Chondrocyte (in vitro differentiated cells): ENCODE measurements at regions not wholly inside any gene's neighbourhood (a gene's known extent, or its start where the extent isn't known, plus 50 kb on each side); places are given as distances from the start of the nearest gene placed in this dataset.

Experiments
- DNase-seq: peaks from one replicate; pipeline ENCODE4 v3.0.0; 2021; ENCODE audit warnings: mixed read lengths, low spot score
- H3K27ac Mint-ChIP-seq: one replicate; pipeline ENCODE4 v1.8.0; 2021; ENCODE audit warnings: mild to moderate bottlenecking, moderate library complexity, mixed read lengths; ENCODE audit not compliant: unreplicated experiment
- H3K27me3 Mint-ChIP-seq: 2 replicates; pipeline ENCODE4 v1.8.0; 2021; ENCODE audit warnings: low read depth, mixed read lengths
- H3K36me3 Mint-ChIP-seq: 2 replicates; pipeline ENCODE4 v1.8.0; 2021; ENCODE audit warnings: low read depth, mixed read lengths
- H3K4me1 Mint-ChIP-seq: 2 replicates; pipeline ENCODE4 v1.8.0; 2021; ENCODE audit warnings: low read depth, mild to moderate bottlenecking, mixed read lengths
- H3K4me3 Mint-ChIP-seq: one replicate; pipeline ENCODE4 v1.8.0; 2021; ENCODE audit warnings: mild to moderate bottlenecking, moderate library complexity, mixed read lengths; ENCODE audit not compliant: unreplicated experiment
- H3K9me3 Mint-ChIP-seq: 2 replicates; pipeline ENCODE4 v1.8.0; 2021; ENCODE audit warnings: low read depth, mixed read lengths
- TF ChIP-seq, protein P1 (sequence below): fragments of 200-600 bp; sonication (generic); IDR thresholded peaks from 2 replicates; pipeline ENCODE4 v1.5.0; 2021; ENCODE audit warnings: antibody characterized with exemption, mild to moderate bottlenecking, moderate library complexity

DNA sequence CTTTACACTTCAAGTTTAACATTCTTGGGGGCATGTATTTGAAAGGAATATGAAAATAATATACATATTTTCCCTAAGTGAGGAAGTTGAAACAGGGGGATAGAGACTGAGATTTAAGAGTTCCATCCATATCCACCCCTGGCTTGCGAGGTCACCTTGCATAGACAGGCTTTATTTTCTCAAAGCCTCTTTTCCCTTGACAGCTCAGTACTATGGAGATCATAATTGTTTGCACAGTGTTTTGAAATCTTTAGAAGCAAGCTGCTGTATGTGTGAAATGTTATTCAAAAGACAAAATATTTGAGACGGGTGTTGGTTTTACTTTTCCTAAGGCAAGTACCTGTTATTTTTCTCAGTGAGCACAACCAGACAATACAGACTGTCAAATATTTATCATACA, 163.1 kb downstream of the LRRC70 start:
- H3K4me3 Mint-ChIP-seq = no peak overlapping the region
- peaks cover 10% of the 10 kb centered on the region for H3K27me3 Mint-ChIP-seq
- no peaks in the 10 kb centered on the region for H3K9me3 Mint-ChIP-seq
- no peaks in the 10 kb centered on the region for H3K36me3 Mint-ChIP-seq
- H3K4me1 Mint-ChIP-seq = no peaks in the 10 kb centered on the region
- H3K27ac Mint-ChIP-seq = no peak overlapping the region
- TF ChIP-seq, protein P1, sequence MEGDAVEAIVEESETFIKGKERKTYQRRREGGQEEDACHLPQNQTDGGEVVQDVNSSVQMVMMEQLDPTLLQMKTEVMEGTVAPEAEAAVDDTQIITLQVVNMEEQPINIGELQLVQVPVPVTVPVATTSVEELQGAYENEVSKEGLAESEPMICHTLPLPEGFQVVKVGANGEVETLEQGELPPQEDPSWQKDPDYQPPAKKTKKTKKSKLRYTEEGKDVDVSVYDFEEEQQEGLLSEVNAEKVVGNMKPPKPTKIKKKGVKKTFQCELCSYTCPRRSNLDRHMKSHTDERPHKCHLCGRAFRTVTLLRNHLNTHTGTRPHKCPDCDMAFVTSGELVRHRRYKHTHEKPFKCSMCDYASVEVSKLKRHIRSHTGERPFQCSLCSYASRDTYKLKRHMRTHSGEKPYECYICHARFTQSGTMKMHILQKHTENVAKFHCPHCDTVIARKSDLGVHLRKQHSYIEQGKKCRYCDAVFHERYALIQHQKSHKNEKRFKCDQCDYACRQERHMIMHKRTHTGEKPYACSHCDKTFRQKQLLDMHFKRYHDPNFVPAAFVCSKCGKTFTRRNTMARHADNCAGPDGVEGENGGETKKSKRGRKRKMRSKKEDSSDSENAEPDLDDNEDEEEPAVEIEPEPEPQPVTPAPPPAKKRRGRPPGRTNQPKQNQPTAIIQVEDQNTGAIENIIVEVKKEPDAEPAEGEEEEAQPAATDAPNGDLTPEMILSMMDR = no peak
- DNase-seq = no peak

DNA sequence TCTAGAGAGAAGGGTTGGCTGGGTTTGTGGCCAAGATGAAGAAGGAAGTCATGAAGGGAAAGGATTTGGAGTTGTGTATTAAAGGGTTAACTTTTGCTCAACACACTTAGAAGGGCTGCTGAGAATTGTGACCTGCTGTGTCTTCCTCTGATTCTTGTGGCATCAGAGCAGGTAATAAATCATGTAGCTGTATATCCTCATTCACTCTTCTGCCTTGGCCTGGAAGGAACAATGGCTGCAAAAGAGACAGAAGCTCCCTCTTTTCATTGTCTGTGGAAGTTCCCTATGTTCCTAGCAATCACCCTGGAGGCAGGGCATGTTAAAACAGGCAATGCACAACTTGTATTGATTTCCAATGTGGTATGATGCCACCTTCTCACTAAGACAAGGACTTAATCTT, 159.1 kb downstream of the LRRC70 start:
- Mint-ChIP-seq H3K4me1 (no peaks in the 10 kb centered on the region), H3K4me3 (no peak overlapping the region), H3K36me3 (no peaks in the 10 kb centered on the region), H3K27me3 (peaks cover 10% of the 10 kb centered on the region), H3K9me3 (peaks cover 10% of the 10 kb centered on the region), H3K27ac (no peak overlapping the region)
- DNase-seq = no peak
- TF ChIP-seq, protein P1 = no peak

DNA sequence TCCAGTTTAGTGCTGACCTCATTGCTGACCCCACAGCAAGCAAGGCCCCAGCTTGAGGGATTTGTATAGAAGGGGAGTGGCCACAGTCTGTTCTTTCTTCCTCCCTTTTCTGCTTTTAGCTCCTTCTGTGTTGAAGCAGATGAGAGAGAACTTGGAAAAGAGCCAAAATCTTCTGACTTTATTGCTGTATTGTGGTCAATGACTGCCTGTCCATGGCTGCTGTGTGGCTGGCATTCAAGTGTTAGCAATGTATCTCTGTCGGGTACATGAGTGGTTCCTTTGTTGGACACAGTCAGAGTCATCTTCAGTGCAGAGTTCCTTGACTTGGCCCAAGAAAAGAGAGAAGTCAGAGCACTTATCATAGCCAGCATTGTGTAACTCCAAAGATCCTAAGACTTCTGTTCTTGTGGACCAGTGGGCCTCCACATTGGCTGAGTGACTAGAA, 154.1 kb downstream of the LRRC70 start:
- H3K27ac Mint-ChIP-seq = no peak overlapping the region
- DNase-seq = no peak
- no peak overlapping the region for H3K4me3 Mint-ChIP-seq
- TF ChIP-seq, protein P1 = no peak
- peaks cover 19% of the 10 kb centered on the region for H3K9me3 Mint-ChIP-seq
- H3K27me3 Mint-ChIP-seq = peaks cover 6% of the 10 kb centered on the region
- H3K4me1 Mint-ChIP-seq = no peaks in the 10 kb centered on the region
- no peaks in the 10 kb centered on the region for H3K36me3 Mint-ChIP-seq

DNA sequence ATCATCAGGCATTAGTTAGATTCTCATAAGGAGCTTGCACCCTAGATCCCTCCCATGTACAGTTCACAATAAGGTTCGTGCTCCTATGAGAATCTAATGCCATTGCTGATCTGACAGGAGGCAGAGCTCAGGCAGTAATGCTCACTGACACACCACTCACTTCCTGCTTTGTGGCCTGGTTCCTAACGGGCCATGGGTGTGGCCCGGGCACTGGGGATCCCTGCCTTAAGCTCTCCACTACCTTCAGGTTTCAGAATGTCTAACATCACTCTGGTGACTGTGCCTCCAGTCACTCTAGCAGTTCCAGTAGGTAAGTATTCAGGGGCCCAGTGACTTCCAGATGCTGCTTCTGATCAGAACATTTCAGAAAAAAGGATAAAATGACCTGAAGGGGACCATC, 152.4 kb downstream of the LRRC70 start:
- peaks cover 2% of the 10 kb centered on the region for H3K27me3 Mint-ChIP-seq
- H3K9me3 Mint-ChIP-seq = peaks cover 19% of the 10 kb centered on the region
- DNase-seq = no peak
- H3K27ac Mint-ChIP-seq = no peak overlapping the region
- TF ChIP-seq, protein P1 = no peak
- no peaks in the 10 kb centered on the region for H3K4me1 Mint-ChIP-seq
- H3K4me3 Mint-ChIP-seq = no peak overlapping the region
- H3K36me3 Mint-ChIP-seq = no peaks in the 10 kb centered on the region

DNA sequence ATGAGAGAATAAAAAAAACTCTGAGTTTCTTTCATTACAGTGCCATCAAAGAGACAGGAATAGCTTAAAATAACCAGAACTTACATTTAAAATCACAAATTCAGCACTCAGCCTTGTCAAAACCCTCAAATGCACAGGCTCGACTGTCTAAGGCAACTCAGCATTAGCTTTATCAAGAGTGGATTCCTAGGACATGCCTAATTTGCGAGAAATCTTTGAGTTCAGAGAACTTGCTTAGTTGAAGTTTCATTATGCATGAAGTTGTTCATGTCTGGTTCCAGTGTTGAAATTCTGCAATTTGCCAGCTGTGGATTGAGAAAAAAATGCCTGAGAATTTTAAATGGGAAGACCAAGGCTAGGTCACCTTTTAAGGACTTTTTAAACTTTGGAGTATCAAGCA, 151.1 kb downstream of the LRRC70 start:
- no peaks in the 10 kb centered on the region for H3K36me3 Mint-ChIP-seq
- DNase-seq = no peak
- no peaks in the 10 kb centered on the region for H3K4me1 Mint-ChIP-seq
- H3K27me3 Mint-ChIP-seq = no peaks in the 10 kb centered on the region
- peaks cover 15% of the 10 kb centered on the region for H3K9me3 Mint-ChIP-seq
- H3K4me3 Mint-ChIP-seq = no peak overlapping the region
- no peak overlapping the region for H3K27ac Mint-ChIP-seq
- TF ChIP-seq, protein P1 = no peak
